IMR-90 (cell line): ENCODE measurements at regions not wholly inside any gene's neighbourhood (a gene's known extent, or its start where the extent isn't known, plus 50 kb on each side); places are given as distances from the start of the nearest gene placed in this dataset.

Experiments
- ATAC-seq: fragments of 200-7000 bp; cut with Tn5 transposase; 2 replicates; pipeline ENCODE4 v1.9.1; 2020; ENCODE audit warnings: low read depth, mild to moderate bottlenecking, moderate library complexity
- BruUV-seq: library from RNA; stranded (reverse); fragments of 400-500 nt; replicated peaks from 2 replicates; lab custom pipeline; 2021; lab: Mats Ljungman, UMichigan
- CTCF ChIA-PET: fragments of 300-600 bp; formaldehyde crosslinking; extraction: SDS; loops from one replicate; lab custom pipeline; 2021; ENCODE audit warnings: antibody characterized with exemption; lab: Yijun Ruan, JAX
- POLR2A ChIA-PET: fragments of 300-600 bp; sonication (Branson Sonifier 250); formaldehyde crosslinking; loops from one replicate; lab custom pipeline; 2022; ENCODE audit warnings: antibody characterized with exemption; ENCODE audit not compliant: unreplicated experiment; lab: Charles Lee
- DNase-seq: peaks from one replicate; pipeline ENCODE4 v3.0.0; 2013
- H2AFZ ChIP-seq: replicated peaks from 2 replicates; pipeline ENCODE3; 2013; ENCODE audit warnings: low read length, mild to moderate bottlenecking; ENCODE audit not compliant: poor library complexity
- H2AK5ac ChIP-seq: 2 replicates; pipeline ENCODE4 v1.6.1; 2013; ENCODE audit warnings: low read depth, low read length, inconsistent platforms
- H2AK9ac ChIP-seq: replicated peaks from 2 replicates; pipeline ENCODE3; 2013; ENCODE audit warnings: mild to moderate bottlenecking, low read depth, low read length, moderate library complexity; ENCODE audit not compliant: poor library complexity
- H2BK120ac ChIP-seq: 2 replicates; pipeline ENCODE4 v1.6.1; 2013; ENCODE audit warnings: low read depth, low read length, inconsistent platforms
- H2BK15ac ChIP-seq: 3 replicates; pipeline ENCODE4 v1.6.1; 2013; ENCODE audit warnings: low read depth, low read length, inconsistent platforms
- H2BK20ac ChIP-seq: 2 replicates; pipeline ENCODE4 v1.6.1; 2013; ENCODE audit warnings: low read depth, mild to moderate bottlenecking, inconsistent platforms, low read length, moderate library complexity
- H2BK5ac ChIP-seq: 2 replicates; pipeline ENCODE4 v1.6.1; 2013; ENCODE audit warnings: mild to moderate bottlenecking, low read depth, low read length, inconsistent platforms; ENCODE audit not compliant: poor library complexity, severe bottlenecking
- H3K14ac ChIP-seq: replicated peaks from 2 replicates; pipeline ENCODE4 v1.6.1; 2013; ENCODE audit warnings: low read depth, low read length, inconsistent platforms
- H3K18ac ChIP-seq: 2 replicates; pipeline ENCODE4 v1.6.1; 2013; ENCODE audit warnings: low read depth, low read length, control low read depth
- H3K23ac ChIP-seq: 2 replicates; pipeline ENCODE4 v1.6.1; 2013; ENCODE audit warnings: low read depth, low read length, inconsistent platforms
- H3K27ac ChIP-seq: 2 replicates; pipeline ENCODE4 v1.5.1; 2013; ENCODE audit warnings: mild to moderate bottlenecking, control low read depth, low read length; ENCODE audit not compliant: insufficient read depth
- H3K27me3 ChIP-seq: 2 replicates; pipeline ENCODE4 v1.6.1; 2013; ENCODE audit warnings: low read length; ENCODE audit not compliant: control insufficient read depth, insufficient read depth
- H3K36me3 ChIP-seq: 2 replicates; pipeline ENCODE4 v1.6.1; 2013; ENCODE audit warnings: low read length, mixed read lengths; ENCODE audit not compliant: control insufficient read depth, insufficient read depth
- H3K4ac ChIP-seq: 2 replicates; pipeline ENCODE4 v1.6.1; 2013; ENCODE audit warnings: low read depth, low read length, inconsistent platforms
- H3K4me1 ChIP-seq: 2 replicates; pipeline ENCODE4 v1.6.1; 2013; ENCODE audit warnings: low read length, mixed read lengths; ENCODE audit not compliant: control insufficient read depth, insufficient read depth
- H3K4me2 ChIP-seq: 2 replicates; pipeline ENCODE4 v1.6.1; 2013; ENCODE audit warnings: low read depth, mild to moderate bottlenecking, control low read depth, low read length, moderate library complexity
- H3K4me3 ChIP-seq: 2 replicates; pipeline ENCODE4 v1.5.1; 2013; ENCODE audit warnings: low read depth, mild to moderate bottlenecking, control low read depth, low read length, moderate library complexity; ENCODE audit not compliant: insufficient read depth
- H3K56ac ChIP-seq: 2 replicates; pipeline ENCODE4 v1.6.1; 2013; ENCODE audit warnings: low read length, inconsistent platforms; ENCODE audit not compliant: insufficient read depth; ENCODE audit errors: extremely low read depth
- H3K79me1 ChIP-seq, 2 experiments: 2 replicates each; pipeline ENCODE4 v1.6.1; 2013; ENCODE audit warnings: low read length in 2 of 2, inconsistent platforms in 1 of 2, low read depth in 1 of 2
- H3K9ac ChIP-seq: 2 replicates; pipeline ENCODE4 v1.6.1; 2013; ENCODE audit warnings: low read depth, low read length, control low read depth
- H3K9me1 ChIP-seq: 2 replicates; pipeline ENCODE4 v1.6.1; 2013; ENCODE audit warnings: low read length, inconsistent platforms; ENCODE audit not compliant: insufficient read depth
- H3K9me3 ChIP-seq: 2 replicates; pipeline ENCODE4 v1.6.1; 2013; ENCODE audit warnings: low read length; ENCODE audit not compliant: control insufficient read depth, insufficient read depth
- H4K20me1 ChIP-seq: 2 replicates; pipeline ENCODE4 v1.6.1; 2013; ENCODE audit warnings: low read length, inconsistent platforms; ENCODE audit not compliant: insufficient read depth
- H4K5ac ChIP-seq: 2 replicates; pipeline ENCODE4 v1.6.1; 2013; ENCODE audit warnings: mild to moderate bottlenecking, low read depth, low read length, control low read depth
- H4K8ac ChIP-seq, 2 experiments: 2 replicates each; pipeline ENCODE4 v1.6.1; 2013; ENCODE audit warnings: low read depth in 2 of 2, low read length in 2 of 2, control low read depth in 1 of 2, inconsistent platforms in 1 of 2
- H4K91ac ChIP-seq: 2 replicates; pipeline ENCODE4 v1.6.1; 2013; ENCODE audit warnings: low read depth, low read length, inconsistent platforms; ENCODE audit not compliant: insufficient read depth
- FOS ChIP-seq: fragments of 150-350 bp; IDR thresholded peaks from 2 replicates; pipeline ENCODE4 v1.6.1; 2016; ENCODE audit warnings: low read depth, low read length
- RCOR1 ChIP-seq: IDR thresholded peaks from 2 replicates; pipeline ENCODE4 v1.6.1; 2012; ENCODE audit warnings: mild to moderate bottlenecking, low read length, improper control_type of control experiment; ENCODE audit not compliant: insufficient replicate concordance
- WGBS, 2 experiments: methylation state at CpG; one replicate each; pipeline versions ENCODE4 v1.1.5 to v1.1.7; 2013; ENCODE audit warnings: missing lambda C conversion rate in 2 of 2; ENCODE audit not compliant: insufficient read length in 1 of 2; ENCODE audit errors: extremely low coverage in 2 of 2; 5-methylcytosine and 5-hydroxymethylcytosine counted together
- dilution Hi-C: fragments of 300-500 bp; cut with HindIII; formaldehyde crosslinking; loops from one replicate; pipeline ENCODE4 v1.14.3; 2018; ENCODE audit warnings: low sequenced_read_pairs; ENCODE audit not compliant: unreplicated experiment
- in situ Hi-C: fragments of 300-500 bp; cut with MboI; formaldehyde crosslinking; loops from 3 replicates; pipeline ENCODE4 v1.14.3; 2019; ENCODE audit warnings: low sequenced_read_pairs, inconsistent platforms, mixed read lengths
- intact Hi-C: fragments of 100-400 bp; cut with micrococcal nuclease; formaldehyde crosslinking; loops from 2 replicates; pipeline ENCODE4 v1.10.0; 2022

- Histone ChIP-seq H3K4me1 (no peaks in the 10 kb centered on the region), H2BK15ac (no peak overlapping the region), H3K4me2 (no peak overlapping the region), H3K27ac (no peak overlapping the region), H3K9ac (no peak overlapping the region), H3K79me1 (no peaks in the 10 kb centered on the region), H4K5ac (no peak overlapping the region), H3K18ac (no peak overlapping the region), H2BK5ac (no peak overlapping the region), H2AK5ac (no peak overlapping the region), H3K9me3 (no peaks in the 10 kb centered on the region), H3K9me1 (no peaks in the 10 kb centered on the region), H3K56ac (no peak overlapping the region), H3K14ac (no peak overlapping the region), H2BK120ac (no peak overlapping the region), H2BK20ac (no peak overlapping the region), H3K36me3 (peaks cover 4% of the 10 kb centered on the region), H3K4me3 (no peak overlapping the region), H4K91ac (no peak overlapping the region), H4K8ac (no peak overlapping the region), H3K23ac (no peak overlapping the region), H2AK9ac (no peak overlapping the region), H4K20me1 (no peaks in the 10 kb centered on the region), H3K4ac (no peak overlapping the region), H2AFZ (no peak overlapping the region), H3K27me3 (no peaks in the 10 kb centered on the region)
- ATAC-seq (peak; percentile 37), DNase-seq (peak; percentile 37)
- intact Hi-C loops = no loop called here
- 100% methylated on average over 3 of the region's 5 CpGs; no CpG with 5 or more reads in 1 of the 2 experiments for WGBS, 2 experiments
- in situ Hi-C loops = no loop called here
- POLR2A ChIA-PET = no interaction called here
- TF ChIP-seq RCOR1 = no peak
- TF ChIP-seq FOS = 0 out of 2 replicates have a peak, but pooled peaks have one; percentile 4
- dilution Hi-C loops = no loop called here
- CTCF ChIA-PET = no interaction called here
- BruUV-seq = no TSS peak
Observed at GRCh38 chr7:139180700-139181311, 50.2 kb upstream of the UBN2 start.
